C4-2B (cell line): ENCODE measurements at regions not wholly inside any gene's neighbourhood (a gene's known extent, or its start where the extent isn't known, plus 50 kb on each side); places are given as distances from the start of the nearest gene placed in this dataset.

Source experiments
- ZFX ChIP-seq: fragments of 450-650 bp; IDR thresholded peaks from 2 replicates; pipeline ENCODE4 v1.6.1; 2017
- TF ChIP-seq, protein P1 (sequence below): fragments of 450-650 bp; conservative IDR thresholded peaks from 2 replicates; pipeline ENCODE4 v1.5.1; 2017; ENCODE audit warnings: mild to moderate bottlenecking

GRCh38 chr6:163863565-163863964 lies 449.0 kb downstream of the QKI start:
- no peak for TF ChIP-seq ZFX
- TF ChIP-seq, protein P1, sequence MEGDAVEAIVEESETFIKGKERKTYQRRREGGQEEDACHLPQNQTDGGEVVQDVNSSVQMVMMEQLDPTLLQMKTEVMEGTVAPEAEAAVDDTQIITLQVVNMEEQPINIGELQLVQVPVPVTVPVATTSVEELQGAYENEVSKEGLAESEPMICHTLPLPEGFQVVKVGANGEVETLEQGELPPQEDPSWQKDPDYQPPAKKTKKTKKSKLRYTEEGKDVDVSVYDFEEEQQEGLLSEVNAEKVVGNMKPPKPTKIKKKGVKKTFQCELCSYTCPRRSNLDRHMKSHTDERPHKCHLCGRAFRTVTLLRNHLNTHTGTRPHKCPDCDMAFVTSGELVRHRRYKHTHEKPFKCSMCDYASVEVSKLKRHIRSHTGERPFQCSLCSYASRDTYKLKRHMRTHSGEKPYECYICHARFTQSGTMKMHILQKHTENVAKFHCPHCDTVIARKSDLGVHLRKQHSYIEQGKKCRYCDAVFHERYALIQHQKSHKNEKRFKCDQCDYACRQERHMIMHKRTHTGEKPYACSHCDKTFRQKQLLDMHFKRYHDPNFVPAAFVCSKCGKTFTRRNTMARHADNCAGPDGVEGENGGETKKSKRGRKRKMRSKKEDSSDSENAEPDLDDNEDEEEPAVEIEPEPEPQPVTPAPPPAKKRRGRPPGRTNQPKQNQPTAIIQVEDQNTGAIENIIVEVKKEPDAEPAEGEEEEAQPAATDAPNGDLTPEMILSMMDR, result no peak
